BE2C (cell line): ENCODE measurements at regions not wholly inside any gene's neighbourhood (a gene's known extent, or its start where the extent isn't known, plus 50 kb on each side); places are given as distances from the start of the nearest gene placed in this dataset.

Experiments
- DNase-seq: peaks from one replicate; pipeline ENCODE4 v3.0.0-alpha.2; 2020
- H3K27me3 ChIP-seq: fragments of 250-450 bp; sonication (Bioruptor Pico); 2 replicates; pipeline ENCODE4 v1.5.1; 2020; ENCODE audit warnings: mild to moderate bottlenecking
- H3K36me3 ChIP-seq: fragments of 250-450 bp; sonication (Bioruptor Pico); 2 replicates; pipeline ENCODE4 v1.5.1; 2020; ENCODE audit warnings: mild to moderate bottlenecking
- H3K4me1 ChIP-seq: fragments of 250-450 bp; sonication (Bioruptor Pico); 2 replicates; pipeline ENCODE4 v1.5.1; 2020
- H3K4me3 ChIP-seq: 2 replicates; pipeline ENCODE4 v1.5.1; 2011; ENCODE audit warnings: low read depth, low read length
- H3K9me3 ChIP-seq: fragments of 250-450 bp; sonication (Bioruptor Pico); 2 replicates; pipeline ENCODE4 v1.5.1; 2020
- TF ChIP-seq, protein P1 (sequence below): IDR thresholded peaks from 2 replicates; pipeline ENCODE4 v1.5.1; 2012; ENCODE audit warnings: mild to moderate bottlenecking, low read depth, low read length

DNA sequence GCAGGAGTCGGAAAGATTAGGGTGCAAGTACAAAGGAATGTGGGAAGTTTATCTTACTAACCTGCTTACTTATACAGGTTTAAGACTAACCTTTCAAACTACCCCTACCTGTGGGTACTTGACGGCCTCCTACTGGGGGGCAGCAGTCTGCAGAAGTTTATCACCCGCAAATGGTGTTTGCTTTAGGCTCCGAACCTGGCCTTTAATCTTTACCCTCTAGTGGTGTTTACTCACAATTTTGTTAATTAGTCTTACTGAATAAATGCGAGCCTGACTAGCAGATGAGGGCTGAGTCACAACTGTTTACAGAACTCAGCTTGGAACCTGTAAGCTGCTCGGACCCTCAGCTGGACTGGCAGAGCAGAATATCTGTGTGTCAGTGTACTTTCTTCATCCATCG lies 204.2 kb upstream of the GPRIN3 start:
- H3K4me3 ChIP-seq, result no peak overlapping the region
- H3K9me3 ChIP-seq, result no peaks in the 10 kb centered on the region
- no peaks in the 10 kb centered on the region for H3K36me3 ChIP-seq
- no peaks in the 10 kb centered on the region for H3K4me1 ChIP-seq
- TF ChIP-seq, protein P1, sequence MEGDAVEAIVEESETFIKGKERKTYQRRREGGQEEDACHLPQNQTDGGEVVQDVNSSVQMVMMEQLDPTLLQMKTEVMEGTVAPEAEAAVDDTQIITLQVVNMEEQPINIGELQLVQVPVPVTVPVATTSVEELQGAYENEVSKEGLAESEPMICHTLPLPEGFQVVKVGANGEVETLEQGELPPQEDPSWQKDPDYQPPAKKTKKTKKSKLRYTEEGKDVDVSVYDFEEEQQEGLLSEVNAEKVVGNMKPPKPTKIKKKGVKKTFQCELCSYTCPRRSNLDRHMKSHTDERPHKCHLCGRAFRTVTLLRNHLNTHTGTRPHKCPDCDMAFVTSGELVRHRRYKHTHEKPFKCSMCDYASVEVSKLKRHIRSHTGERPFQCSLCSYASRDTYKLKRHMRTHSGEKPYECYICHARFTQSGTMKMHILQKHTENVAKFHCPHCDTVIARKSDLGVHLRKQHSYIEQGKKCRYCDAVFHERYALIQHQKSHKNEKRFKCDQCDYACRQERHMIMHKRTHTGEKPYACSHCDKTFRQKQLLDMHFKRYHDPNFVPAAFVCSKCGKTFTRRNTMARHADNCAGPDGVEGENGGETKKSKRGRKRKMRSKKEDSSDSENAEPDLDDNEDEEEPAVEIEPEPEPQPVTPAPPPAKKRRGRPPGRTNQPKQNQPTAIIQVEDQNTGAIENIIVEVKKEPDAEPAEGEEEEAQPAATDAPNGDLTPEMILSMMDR, result no peak
- no peak for DNase-seq
- H3K27me3 ChIP-seq, result 0 out of 2 replicates have a peak, but pooled peaks cover 5% of the 10 kb centered on the region

DNA sequence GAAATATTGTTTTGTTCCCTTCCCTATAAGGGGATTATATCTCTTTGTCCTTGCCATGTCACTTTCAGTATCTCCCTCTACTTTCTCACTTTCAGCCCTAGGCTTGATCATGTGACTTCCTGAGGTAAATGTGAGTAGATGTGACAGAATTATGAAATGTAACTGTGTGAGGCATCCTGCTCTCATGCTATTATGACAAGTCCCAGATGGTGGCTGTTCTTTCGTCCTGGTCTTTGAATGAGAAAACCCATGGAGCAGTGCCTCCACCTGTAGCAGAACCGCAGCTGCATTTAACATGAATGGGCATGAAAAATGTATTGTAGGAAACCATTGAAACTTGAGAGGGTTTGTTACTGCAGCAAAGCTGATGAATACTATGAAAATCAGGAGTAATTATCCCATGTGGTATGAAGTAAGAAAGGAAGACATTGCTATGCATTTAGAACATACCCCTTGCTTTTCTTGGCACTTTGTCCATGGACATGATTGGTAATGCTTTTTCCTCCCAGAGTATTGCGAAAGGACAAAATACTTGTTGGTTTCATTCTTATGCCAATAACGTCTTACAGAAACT lies 202.2 kb upstream of the GPRIN3 start:
- no peaks in the 10 kb centered on the region for H3K9me3 ChIP-seq
- no peaks in the 10 kb centered on the region for H3K4me1 ChIP-seq
- H3K27me3 ChIP-seq, result 0 out of 2 replicates have a peak, but pooled peaks cover 3% of the 10 kb centered on the region
- no peak overlapping the region for H3K4me3 ChIP-seq
- no peaks in the 10 kb centered on the region for H3K36me3 ChIP-seq
- no peak for DNase-seq
- TF ChIP-seq, protein P1, result no peak

DNA sequence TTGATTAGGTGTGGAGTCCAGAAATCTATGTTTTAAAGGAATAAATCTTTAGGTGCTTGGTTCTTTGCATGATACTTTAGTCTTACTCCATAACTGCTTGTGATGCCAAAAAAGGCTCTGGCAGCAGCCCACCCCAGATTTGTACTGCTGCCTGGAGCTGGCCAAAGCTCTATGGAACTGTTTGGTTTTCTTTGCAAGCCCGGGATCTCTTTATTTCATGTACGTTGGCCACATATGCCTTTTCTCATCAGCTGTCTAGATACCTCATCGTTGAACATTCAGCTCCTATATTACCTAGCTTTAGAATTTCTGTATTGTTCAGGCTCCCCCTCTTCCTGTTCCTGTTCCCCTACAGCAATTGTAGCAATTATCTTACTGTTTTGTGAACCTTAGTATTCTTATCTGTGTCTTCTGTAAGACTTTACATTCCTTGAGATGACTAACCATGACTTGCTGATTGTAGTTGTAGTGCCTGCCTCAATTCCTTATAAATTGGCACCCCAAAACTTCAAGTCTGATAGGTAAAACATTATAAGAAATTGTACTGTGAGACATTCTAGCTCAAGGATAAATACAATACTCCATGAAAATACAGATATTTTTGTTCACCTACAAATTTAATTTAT lies 199.4 kb upstream of the GPRIN3 start:
- no peaks in the 10 kb centered on the region for H3K36me3 ChIP-seq
- 0 out of 2 replicates have a peak, but pooled peaks cover 6% of the 10 kb centered on the region for H3K27me3 ChIP-seq
- TF ChIP-seq, protein P1, result no peak
- no peaks in the 10 kb centered on the region for H3K4me1 ChIP-seq
- no peak for DNase-seq
- H3K9me3 ChIP-seq, result no peaks in the 10 kb centered on the region
- no peak overlapping the region for H3K4me3 ChIP-seq

DNA sequence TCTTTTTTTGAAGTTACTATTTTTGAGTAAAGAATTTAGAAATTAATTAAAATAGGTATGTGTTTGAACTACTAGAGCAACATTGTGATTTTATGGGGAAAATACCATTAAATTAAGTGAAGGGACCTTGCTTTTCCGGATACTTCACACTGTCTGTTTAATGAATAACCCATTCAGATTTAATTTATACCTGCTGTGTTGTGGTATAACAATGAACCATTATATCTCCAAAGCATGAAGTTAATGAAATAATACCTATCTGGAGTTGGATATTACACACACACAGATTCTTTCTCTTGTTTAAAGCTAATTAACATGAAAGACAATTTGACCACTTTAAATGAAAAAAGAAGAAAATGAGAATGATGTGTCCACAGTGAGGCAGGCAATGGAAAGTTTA lies 195.0 kb upstream of the GPRIN3 start:
- H3K9me3 ChIP-seq, result no peaks in the 10 kb centered on the region
- H3K27me3 ChIP-seq, result 0 out of 2 replicates have a peak, but pooled peaks cover 6% of the 10 kb centered on the region
- TF ChIP-seq, protein P1, result no peak
- no peak overlapping the region for H3K4me3 ChIP-seq
- no peaks in the 10 kb centered on the region for H3K36me3 ChIP-seq
- H3K4me1 ChIP-seq, result no peaks in the 10 kb centered on the region
- no peak for DNase-seq

DNA sequence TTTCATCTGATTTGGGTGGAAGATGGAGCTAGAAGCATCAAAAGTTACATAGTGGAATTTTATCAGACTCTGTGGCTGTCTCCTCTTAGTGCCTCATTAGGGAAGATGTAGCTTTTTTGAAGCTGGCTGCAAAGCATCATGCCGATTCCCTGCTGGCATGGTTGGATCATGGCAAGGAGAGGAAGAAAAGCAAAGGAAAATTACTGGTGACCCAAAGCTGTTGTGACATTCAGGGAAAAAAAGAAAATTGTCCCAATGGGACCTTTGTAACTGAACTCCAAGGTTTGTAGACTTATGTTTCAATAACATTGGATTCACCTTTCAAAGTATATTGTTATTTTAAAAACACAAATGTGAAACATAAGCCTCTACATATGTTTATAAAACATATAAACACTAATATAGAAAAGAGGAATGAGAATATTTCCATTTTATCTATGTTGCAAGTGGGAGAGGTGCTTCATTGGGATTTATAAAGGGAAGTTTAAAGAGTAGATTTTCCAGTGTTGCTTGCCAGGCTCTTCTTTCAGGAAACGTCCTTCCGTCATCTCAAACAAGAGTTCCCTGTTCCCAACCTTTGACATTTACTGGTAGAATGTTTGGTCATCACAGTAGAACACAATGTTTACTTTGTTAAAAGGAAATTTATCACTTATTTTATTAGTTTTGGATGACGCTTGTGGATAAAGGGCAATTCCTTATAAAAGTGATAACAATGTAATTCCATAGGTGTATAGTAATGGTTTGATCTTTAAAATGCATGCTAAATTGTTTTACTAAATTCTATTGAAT lies 190.1 kb upstream of the GPRIN3 start:
- Histone ChIP-seq H3K36me3 (no peaks in the 10 kb centered on the region), H3K9me3 (no peaks in the 10 kb centered on the region), H3K27me3 (0 out of 2 replicates have a peak, but pooled peaks cover 2% of the 10 kb centered on the region), H3K4me3 (no peak overlapping the region), H3K4me1 (no peaks in the 10 kb centered on the region)
- DNase-seq, result no peak
- TF ChIP-seq, protein P1, result no peak
